Endothelial cell of umbilical vein (primary cell): ENCODE measurements at regions not wholly inside any gene's neighbourhood (a gene's known extent, or its start where the extent isn't known, plus 50 kb on each side); places are given as distances from the start of the nearest gene placed in this dataset.

Experiments
- CTCF ChIP-seq, 2 donors: IDR thresholded peaks; 1 replicate in 1 of 2; 2 replicates in 1 of 2; pipeline ENCODE4 v1.5.1; 2011; ENCODE audit warnings: low read length in 2 of 2, mild to moderate bottlenecking in 2 of 2, moderate library complexity in 2 of 2, control low read depth in 1 of 2, inconsistent platforms in 1 of 2, low read depth in 1 of 2; ENCODE audit not compliant: insufficient read depth in 1 of 2; ENCODE audit errors: extremely low read depth in 1 of 2
- EZH2 ChIP-seq: IDR thresholded peaks from 2 replicates; pipeline ENCODE4 v1.6.1; 2012; ENCODE audit warnings: borderline replicate concordance, low read depth, mild to moderate bottlenecking, moderate library complexity, low read length, inconsistent platforms; ENCODE audit not compliant: severe bottlenecking
- MYC ChIP-seq: IDR thresholded peaks from one replicate; pipeline ENCODE4 v1.6.1; 2011; ENCODE audit warnings: mild to moderate bottlenecking, low read depth, low read length
- POLR2A ChIP-seq: IDR thresholded peaks from 2 replicates; pipeline ENCODE4 v1.6.1; 2012; ENCODE audit warnings: low read depth, mild to moderate bottlenecking, control low read depth, low read length
- POLR2AphosphoS5 ChIP-seq: IDR thresholded peaks from 2 replicates; pipeline ENCODE4 v1.6.1; 2012; ENCODE audit warnings: low read depth, mild to moderate bottlenecking, control low read depth, low read length, moderate library complexity; ENCODE audit not compliant: insufficient read depth

GRCh38 chr1:191579019-191579418 is 579.2 kb upstream of the RGS18 start:
- TF ChIP-seq CTCF (IDR thresholded peaks at IDR 0.05; ENCODE audit: extremely low read depth in 1 of 2, insufficient read depth in 1 of 2, low read depth in 1 of 2, low read length in 2 of 2), result no peak
- no peak for TF ChIP-seq MYC
- TF ChIP-seq POLR2A, result no peak
- no peak for TF ChIP-seq POLR2AphosphoS5
- no peak for TF ChIP-seq EZH2
